AG04449 (cell line): ENCODE measurements at regions not wholly inside any gene's neighbourhood (a gene's known extent, or its start where the extent isn't known, plus 50 kb on each side); places are given as distances from the start of the nearest gene placed in this dataset.
"Not testable (repeated sequence)": the region's sequence is repeated elsewhere in the genome, so short reads cannot be mapped to it uniquely, and the experiment has no call there.

Experiments
- CTCF ChIA-PET: fragments of 350-600 bp; formaldehyde crosslinking; extraction: SDS; loops from one replicate; lab custom pipeline; 2021; ENCODE audit warnings: antibody characterized with exemption; lab: Yijun Ruan, JAX
- POLR2A ChIA-PET: fragments of 400-600, 350-600 bp; formaldehyde crosslinking; extraction: SDS; loops from one replicate; lab custom pipeline; 2020; ENCODE audit warnings: antibody characterized with exemption, inconsistent platforms; lab: Yijun Ruan, JAX
- DNase-seq: peaks from one replicate; pipeline ENCODE4 v3.0.0-alpha.2; 2010; ENCODE audit warnings: low read depth, low spot score
- H3K4me3 ChIP-seq: 2 replicates; pipeline ENCODE4 v1.5.1; 2011; ENCODE audit warnings: low read depth, mild to moderate bottlenecking, control low read depth, low read length
- TF ChIP-seq, protein P1 (sequence below): IDR thresholded peaks from one replicate; pipeline ENCODE4 v1.5.1; 2011; ENCODE audit warnings: mild to moderate bottlenecking, moderate library complexity, low read length, control low read depth, inconsistent platforms; ENCODE audit not compliant: insufficient read depth; ENCODE audit errors: missing control alignments

DNA sequence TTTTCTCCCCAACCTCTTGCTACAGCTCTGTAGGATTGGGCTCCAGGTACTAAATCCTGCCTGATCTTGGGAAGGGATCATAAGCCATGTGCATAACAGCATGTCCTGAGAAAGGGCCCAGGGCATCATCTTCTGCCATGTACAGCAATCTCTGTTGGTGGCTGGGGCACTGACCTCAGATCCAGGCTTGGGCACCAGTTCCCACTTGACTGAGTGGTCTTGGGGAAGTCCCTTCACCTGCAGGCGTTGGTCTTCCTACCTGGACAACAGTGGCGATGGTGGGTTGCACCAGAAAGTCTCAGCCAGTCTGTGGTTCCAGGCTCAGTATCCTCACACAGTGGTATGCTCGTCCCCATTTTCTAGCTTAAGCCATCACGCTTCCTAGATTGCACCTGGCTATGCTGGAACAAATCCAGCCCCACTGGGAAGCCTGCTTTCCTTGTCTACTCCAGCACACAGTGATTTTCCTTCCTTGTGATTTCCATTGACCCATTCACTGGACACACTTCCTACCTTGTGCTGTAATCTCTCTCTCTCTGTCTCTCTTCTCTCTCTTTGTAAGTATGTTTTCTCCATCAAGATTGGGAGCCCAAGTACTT, 121.7 kb upstream of the PITX1 start:
- ChIA-PET CTCF (no interaction called here), POLR2A (no interaction called here)
- no peak for DNase-seq

DNA sequence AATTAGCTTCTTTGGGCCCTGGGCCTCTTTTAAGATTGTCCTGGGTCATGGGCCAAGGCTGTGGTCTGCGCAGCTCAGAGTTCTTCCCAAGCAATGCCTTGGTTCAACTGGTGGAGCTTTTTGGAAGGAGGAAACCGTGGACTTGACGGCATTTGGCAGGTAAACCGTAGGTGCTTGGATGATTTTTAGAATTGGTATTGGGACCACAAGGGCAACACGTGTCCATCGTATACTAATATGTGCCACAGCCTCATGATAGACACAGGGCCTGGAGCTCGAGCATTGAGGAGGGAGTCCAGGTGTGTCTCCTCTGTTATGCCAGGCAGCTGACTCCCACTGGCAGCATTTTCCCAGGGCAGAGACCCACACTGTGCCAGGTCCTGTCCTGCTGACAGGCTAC, 120.9 kb upstream of the PITX1 start:
- ChIA-PET CTCF (interaction anchor here (1.3 kb wide), 1 partner anchor 13 kb away, joined by 4 read pairs; no protein-coding TSS in a partner anchor), POLR2A (no interaction called here)
- TF ChIP-seq, protein P1, sequence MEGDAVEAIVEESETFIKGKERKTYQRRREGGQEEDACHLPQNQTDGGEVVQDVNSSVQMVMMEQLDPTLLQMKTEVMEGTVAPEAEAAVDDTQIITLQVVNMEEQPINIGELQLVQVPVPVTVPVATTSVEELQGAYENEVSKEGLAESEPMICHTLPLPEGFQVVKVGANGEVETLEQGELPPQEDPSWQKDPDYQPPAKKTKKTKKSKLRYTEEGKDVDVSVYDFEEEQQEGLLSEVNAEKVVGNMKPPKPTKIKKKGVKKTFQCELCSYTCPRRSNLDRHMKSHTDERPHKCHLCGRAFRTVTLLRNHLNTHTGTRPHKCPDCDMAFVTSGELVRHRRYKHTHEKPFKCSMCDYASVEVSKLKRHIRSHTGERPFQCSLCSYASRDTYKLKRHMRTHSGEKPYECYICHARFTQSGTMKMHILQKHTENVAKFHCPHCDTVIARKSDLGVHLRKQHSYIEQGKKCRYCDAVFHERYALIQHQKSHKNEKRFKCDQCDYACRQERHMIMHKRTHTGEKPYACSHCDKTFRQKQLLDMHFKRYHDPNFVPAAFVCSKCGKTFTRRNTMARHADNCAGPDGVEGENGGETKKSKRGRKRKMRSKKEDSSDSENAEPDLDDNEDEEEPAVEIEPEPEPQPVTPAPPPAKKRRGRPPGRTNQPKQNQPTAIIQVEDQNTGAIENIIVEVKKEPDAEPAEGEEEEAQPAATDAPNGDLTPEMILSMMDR, result no peak
- DNase-seq, result no peak
- H3K4me3 ChIP-seq, result no peak overlapping the region

More for the DNA sequence above, 121.7 kb upstream of the PITX1 start:
- H3K4me3 ChIP-seq, result no peak overlapping the region
- TF ChIP-seq, protein P1, result no peak

DNA sequence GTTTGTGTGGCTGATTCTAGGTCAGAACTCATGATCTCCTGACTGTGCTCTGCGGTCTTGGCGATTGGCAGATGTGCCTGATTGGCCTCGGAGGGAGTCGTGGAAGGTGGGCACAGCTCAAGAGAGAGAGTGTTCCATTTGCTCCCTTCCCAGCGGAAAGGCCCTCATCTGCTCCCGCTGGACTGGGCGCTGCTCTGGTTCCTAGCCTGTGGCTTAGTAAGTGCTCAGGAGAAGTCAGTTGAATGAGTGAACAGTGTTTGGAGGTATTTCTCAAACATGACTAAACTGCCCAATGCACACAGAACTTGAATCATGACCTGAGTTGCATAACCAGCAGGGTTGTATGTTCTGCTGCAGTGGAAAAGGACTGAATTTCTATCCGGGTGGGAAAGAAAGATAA, 120.2 kb upstream of the PITX1 start:
- no peak overlapping the region for H3K4me3 ChIP-seq
- CTCF ChIA-PET, result interaction anchor here (1.3 kb wide), 1 partner anchor 14 kb away, joined by 4 read pairs; no protein-coding TSS in a partner anchor
- no peak for DNase-seq
- POLR2A ChIA-PET, result no interaction called here
- TF ChIP-seq, protein P1, result no peak

DNA sequence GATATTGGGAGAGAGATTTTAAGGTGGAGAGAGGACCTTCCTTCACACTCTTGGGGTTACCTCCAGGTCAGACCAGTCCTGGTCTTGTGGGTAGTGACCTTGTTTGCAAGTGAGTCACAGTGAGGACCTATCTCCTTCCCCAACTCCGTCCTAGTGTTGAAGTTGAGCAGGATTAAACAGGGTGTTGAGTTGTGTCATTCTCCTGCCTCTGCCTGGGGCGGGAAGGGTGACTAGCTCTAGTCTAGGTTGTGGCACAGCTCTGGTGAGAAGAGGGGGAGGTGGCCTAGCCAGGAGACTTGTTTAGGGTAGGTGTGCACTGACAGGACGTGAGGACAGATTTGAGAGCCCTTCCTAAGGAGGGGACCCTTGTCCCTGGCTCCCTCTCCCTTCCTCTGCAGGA, 119.6 kb upstream of the PITX1 start:
- CTCF ChIA-PET, result interaction anchor here (1.3 kb wide), 1 partner anchor 14 kb away, joined by 4 read pairs; no protein-coding TSS in a partner anchor
- H3K4me3 ChIP-seq, result no peak overlapping the region
- DNase-seq, result no peak
- TF ChIP-seq, protein P1, result no peak
- POLR2A ChIA-PET, result no interaction called here

DNA sequence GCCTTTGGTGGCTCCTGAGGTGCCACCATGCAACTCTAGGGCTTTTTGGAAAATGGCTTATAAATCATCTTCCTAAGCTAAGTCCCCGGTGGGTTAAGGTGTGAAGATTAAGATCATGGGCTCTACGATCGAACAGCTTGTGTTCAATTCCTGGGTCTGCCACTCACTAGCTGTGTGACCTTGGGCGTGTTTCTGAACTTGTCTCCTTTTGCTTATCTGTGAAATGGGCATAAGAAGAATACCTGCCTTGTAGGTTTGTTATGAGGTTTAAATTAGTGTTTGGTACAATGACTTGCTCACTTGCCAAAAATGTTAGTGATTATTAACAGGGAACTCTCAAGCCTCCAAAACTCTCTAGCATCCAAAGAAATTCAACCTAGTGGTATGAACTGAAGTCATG, 119.2 kb upstream of the PITX1 start:
- DNase-seq, result no peak
- CTCF ChIA-PET, result no interaction called here
- no peak overlapping the region for H3K4me3 ChIP-seq
- TF ChIP-seq, protein P1, result no peak
- POLR2A ChIA-PET, result no interaction called here

DNA sequence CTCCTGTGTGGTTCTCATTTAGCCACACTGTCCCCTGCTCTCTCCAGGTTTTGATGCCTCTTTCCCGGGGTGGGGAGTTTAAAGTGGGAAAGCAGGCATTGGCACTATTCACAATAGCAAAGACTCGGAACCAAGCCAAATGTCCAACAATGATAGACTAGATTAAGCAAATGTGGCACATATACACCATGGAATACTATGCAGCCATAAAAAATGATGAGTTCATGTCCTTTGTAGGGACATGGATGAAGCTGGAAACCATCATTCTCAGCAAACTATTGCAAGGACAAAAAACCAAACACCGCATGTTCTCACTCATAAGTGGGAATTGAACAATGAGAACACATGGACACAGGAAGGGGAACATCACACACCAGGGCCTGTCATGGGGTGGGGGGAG, 117.6 kb upstream of the PITX1 start:
- H3K4me3 ChIP-seq, DNase-seq, POLR2A ChIA-PET: not testable (repeated sequence)
- CTCF ChIA-PET, result interaction anchor here (1.0 kb wide), 1 partner anchor 181 kb away, joined by 3 read pairs; no protein-coding TSS in a partner anchor

DNA sequence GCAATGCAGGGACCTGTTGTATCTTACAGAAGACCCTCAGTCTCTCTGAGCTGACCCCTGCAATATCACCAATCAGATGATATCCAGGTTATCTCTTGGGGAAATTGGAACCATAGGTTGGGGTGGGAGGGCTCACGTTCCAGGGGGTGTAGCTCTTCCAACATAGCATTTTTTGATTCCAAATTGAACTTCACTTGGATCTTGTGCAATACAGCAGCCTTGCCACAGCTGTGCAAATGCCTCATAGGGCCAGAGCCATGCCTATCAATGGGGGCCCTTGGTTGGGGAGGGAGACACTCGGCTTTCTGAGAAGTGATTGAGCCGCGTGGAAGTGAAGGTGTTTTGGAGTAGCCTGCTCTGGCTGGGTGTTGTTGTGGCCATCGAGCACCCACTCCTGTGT, 117.2 kb upstream of the PITX1 start:
- ChIA-PET CTCF (interaction anchor here (1.0 kb wide), 1 partner anchor 182 kb away, joined by 3 read pairs; no protein-coding TSS in a partner anchor), POLR2A (no interaction called here)
- no peak for DNase-seq
- no peak overlapping the region for H3K4me3 ChIP-seq
- TF ChIP-seq, protein P1, result no peak
